Activated T-cell treated with anti-CD3 and anti-CD28 coated beads, Interleukin-2, amount 50 U/mL, for 48 hours (primary cell): ENCODE measurements at regions not wholly inside any gene's neighbourhood (a gene's known extent, or its start where the extent isn't known, plus 50 kb on each side); places are given as distances from the start of the nearest gene placed in this dataset.
"Not testable (repeated sequence)": the region's sequence is repeated elsewhere in the genome, so short reads cannot be mapped to it uniquely, and the experiment has no call there.

ENCODE experiments used
- DNase-seq, 2 experiments: peaks; one replicate each; pipeline ENCODE4 v3.0.0-alpha.2; 2020

GRCh38 chr14:47961634-47962033 lies 286.2 kb upstream of the MDGA2 start:
- no peak for DNase-seq

GRCh38 chr14:47959740-47960139 lies 284.3 kb upstream of the MDGA2 start:
- DNase-seq: no peak

- no peak for DNase-seq
Observed at GRCh38 chr14:47949006-47949405, 273.6 kb upstream of the MDGA2 start.

GRCh38 chr14:47935332-47935731 lies 259.9 kb upstream of the MDGA2 start:
- no peak for DNase-seq

GRCh38 chr14:47929334-47929733 lies 253.9 kb upstream of the MDGA2 start:
- no peak for DNase-seq

GRCh38 chr14:47921133-47921532 lies 245.7 kb upstream of the MDGA2 start:
- no peak for DNase-seq

- no peak for DNase-seq
Observed at GRCh38 chr14:47919997-47920396, 244.6 kb upstream of the MDGA2 start.

GRCh38 chr14:47919334-47919846 lies 244.0 kb upstream of the MDGA2 start:
- no peak for DNase-seq

- no peak for DNase-seq
Observed at GRCh38 chr14:47917344-47917954, 242.0 kb upstream of the MDGA2 start.

GRCh38 chr14:47901141-47901540 lies 225.7 kb upstream of the MDGA2 start:
- not testable (repeated sequence) for DNase-seq

- no peak for DNase-seq
Observed at GRCh38 chr14:47899685-47900084, 224.3 kb upstream of the MDGA2 start.

GRCh38 chr14:47874350-47874749 lies 198.9 kb upstream of the MDGA2 start:
- DNase-seq: no peak

GRCh38 chr14:47872588-47872987 lies 197.2 kb upstream of the MDGA2 start:
- no peak for DNase-seq

GRCh38 chr14:47863441-47863840 lies 188.0 kb upstream of the MDGA2 start:
- DNase-seq: no peak

GRCh38 chr14:47857646-47858045 lies 182.2 kb upstream of the MDGA2 start:
- no peak for DNase-seq

- no peak for DNase-seq
Observed at GRCh38 chr14:47852278-47852677, 176.9 kb upstream of the MDGA2 start.

GRCh38 chr14:47846008-47846407 lies 170.6 kb upstream of the MDGA2 start:
- no peak for DNase-seq

- DNase-seq: no peak
Observed at GRCh38 chr14:47843236-47843635, 167.8 kb upstream of the MDGA2 start.

GRCh38 chr14:47833011-47833410 lies 157.6 kb upstream of the MDGA2 start:
- no peak for DNase-seq

GRCh38 chr14:47826809-47827208 lies 151.4 kb upstream of the MDGA2 start:
- DNase-seq: no peak

- DNase-seq: no peak
Observed at GRCh38 chr14:47822326-47822725, 146.9 kb upstream of the MDGA2 start.

GRCh38 chr14:47821135-47821534 lies 145.7 kb upstream of the MDGA2 start:
- DNase-seq: no peak

GRCh38 chr14:47790477-47790876 lies 115.1 kb upstream of the MDGA2 start:
- DNase-seq: no peak

GRCh38 chr14:47785058-47785457 lies 109.7 kb upstream of the MDGA2 start:
- DNase-seq: no peak

GRCh38 chr14:47778631-47779030 lies 103.2 kb upstream of the MDGA2 start:
- no peak for DNase-seq
